SK-N-MC (cell line): ENCODE measurements at regions not wholly inside any gene's neighbourhood (a gene's known extent, or its start where the extent isn't known, plus 50 kb on each side); places are given as distances from the start of the nearest gene placed in this dataset.

Source experiments
- EZH2 ChIP-seq: fragments of 200-600 bp; sonication (generic); IDR thresholded peaks from one replicate; pipeline ENCODE4 v1.6.1; 2017; ENCODE audit warnings: antibody characterized with exemption
- FOXP2 ChIP-seq: optimal IDR thresholded peaks from 2 replicates; pipeline ENCODE3; 2011; ENCODE audit warnings: mild to moderate bottlenecking, moderate library complexity; ENCODE audit not compliant: insufficient read depth; ENCODE audit errors: extremely low read length, control extremely low read depth
- POLR2AphosphoS5 ChIP-seq: IDR thresholded peaks from 2 replicates; pipeline ENCODE4 v1.6.1; 2012; ENCODE audit warnings: mild to moderate bottlenecking, low read depth, low read length, borderline replicate concordance

- no peak for TF ChIP-seq POLR2AphosphoS5
- TF ChIP-seq EZH2, result no peak
- no peak for TF ChIP-seq FOXP2
Observed at GRCh38 chr6:147833607-147834006, 325.1 kb downstream of the SAMD5 start.
